Panc1 (cell line): ENCODE measurements at regions not wholly inside any gene's neighbourhood (a gene's known extent, or its start where the extent isn't known, plus 50 kb on each side); places are given as distances from the start of the nearest gene placed in this dataset.

Experiments used
- ATAC-seq: fragments of 200-7000 bp; cut with Tn5 transposase; 2 replicates; pipeline ENCODE4 v1.9.1; 2020; ENCODE audit warnings: mild to moderate bottlenecking, moderate library complexity
- BruUV-seq: library from RNA; stranded (reverse); fragments of 400-500 nt; replicated peaks from 2 replicates; lab custom pipeline; 2021; lab: Mats Ljungman, UMichigan
- CTCF ChIA-PET: fragments of 300-600 bp; sonication (Branson Sonifier 250); formaldehyde crosslinking; loops from one replicate; lab custom pipeline; 2022; ENCODE audit warnings: antibody characterized with exemption; lab: Charles Lee
- POLR2A ChIA-PET: fragments of 300-600 bp; sonication (Branson Sonifier 250); formaldehyde crosslinking; loops from one replicate; lab custom pipeline; 2022; ENCODE audit warnings: antibody characterized with exemption; lab: Charles Lee
- DNase-seq: peaks from one replicate; pipeline ENCODE4 v3.0.0-alpha.2; 2010; ENCODE audit warnings: low read depth, low spot score
- H3K27ac ChIP-seq: 2 replicates; pipeline ENCODE4 v1.5.1; 2011; ENCODE audit warnings: mild to moderate bottlenecking, low read length, inconsistent platforms
- H3K27me3 ChIP-seq: fragments of 200-500 bp; sonication (Bioruptor generic); 2 replicates; pipeline ENCODE4 v1.6.0; 2014; ENCODE audit warnings: low read length, inconsistent platforms; ENCODE audit not compliant: control insufficient read depth, insufficient read depth
- H3K36me3 ChIP-seq: fragments of 200-500 bp; sonication (Bioruptor generic); 2 replicates; pipeline ENCODE4 v1.5.1; 2014; ENCODE audit warnings: inconsistent platforms, mild to moderate bottlenecking, low read length, moderate library complexity; ENCODE audit not compliant: control insufficient read depth, insufficient read depth
- H3K4me1 ChIP-seq: 2 replicates; pipeline ENCODE4 v1.5.1; 2011; ENCODE audit warnings: inconsistent platforms, mild to moderate bottlenecking, low read length, moderate library complexity; ENCODE audit not compliant: control insufficient read depth, insufficient read depth
- H3K4me3 ChIP-seq, 2 experiments: 2 replicates each; pipeline ENCODE4 v1.5.1; 2011 to 2012; ENCODE audit warnings: low read depth in 2 of 2, low read length in 2 of 2, mild to moderate bottlenecking in 2 of 2, inconsistent platforms in 1 of 2, moderate library complexity in 1 of 2
- H3K9me3 ChIP-seq: fragments of 200-500 bp; sonication (Bioruptor generic); 2 replicates; pipeline ENCODE4 v1.5.1; 2014; ENCODE audit warnings: low read depth, mild to moderate bottlenecking, inconsistent platforms, low read length, moderate library complexity; ENCODE audit not compliant: control insufficient read depth, insufficient read depth
- CTCF ChIP-seq: fragments of 450-650 bp; IDR thresholded peaks from 2 replicates; pipeline ENCODE4 v1.5.1; 2017; ENCODE audit warnings: mild to moderate bottlenecking
- POLR2AphosphoS5 ChIP-seq: IDR thresholded peaks from 2 replicates; pipeline ENCODE4 v1.6.1; 2012; ENCODE audit warnings: mild to moderate bottlenecking, low read depth, low read length, moderate library complexity
- REST ChIP-seq, 2 experiments: IDR thresholded peaks; 2 replicates each; pipeline ENCODE4 v1.6.1; 2011 to 2012; ENCODE audit warnings: low read depth in 2 of 2, control low read depth in 1 of 2, low read length in 1 of 2, mild to moderate bottlenecking in 1 of 2, moderate library complexity in 1 of 2; ENCODE audit not compliant: insufficient read depth in 1 of 2
- SIN3A ChIP-seq: IDR thresholded peaks from 2 replicates; pipeline ENCODE4 v1.6.1; 2012; ENCODE audit warnings: low read depth, mild to moderate bottlenecking, low read length, moderate library complexity, borderline replicate concordance; ENCODE audit not compliant: insufficient read depth
- TCF7L2 ChIP-seq: IDR thresholded peaks from 2 replicates; pipeline ENCODE4 v1.6.1; 2011; ENCODE audit warnings: mild to moderate bottlenecking, low read depth, low read length, inconsistent platforms
- in situ Hi-C: cut with HindIII; loops from 2 replicates; pipeline ENCODE4 v1.10.0; 2016; ENCODE audit warnings: low sequenced_read_pairs, low pct_unique_long_range_greater_than_20kb
- intact Hi-C: fragments of 100-400 bp; cut with micrococcal nuclease; formaldehyde crosslinking; loops from one replicate; pipeline ENCODE4 v1.10.0; 2022; ENCODE audit not compliant: unreplicated experiment

- ATAC-seq (no peak), DNase-seq (no peak)
- in situ Hi-C loops (no loop called here), intact Hi-C loops (no loop called here)
- H3K9me3 ChIP-seq, result no peaks in the 10 kb centered on the region
- TF ChIP-seq REST (IDR thresholded peaks at IDR 0.05; ENCODE audit: insufficient read depth in 1 of 2, low read depth in 2 of 2, low read length in 1 of 2) (no peak), TCF7L2 (no peak), CTCF (no peak), SIN3A (no peak), POLR2AphosphoS5 (no peak)
- no peaks in the 10 kb centered on the region for H3K36me3 ChIP-seq
- no TSS peak for BruUV-seq
- H3K4me1 ChIP-seq, result no peaks in the 10 kb centered on the region
- no peaks in the 10 kb centered on the region for H3K27me3 ChIP-seq
- H3K4me3 ChIP-seq, result no peak overlapping the region
- ChIA-PET CTCF (no interaction called here), POLR2A (no interaction called here)
- no peak overlapping the region for H3K27ac ChIP-seq
Measured at GRCh38 chr12:127271776-127272175, 995.2 kb upstream of the TMEM132C start.

GRCh38 chr12:127272864-127273263 is 994.1 kb upstream of the TMEM132C start:
- H3K4me3 ChIP-seq, result no peak overlapping the region
- POLR2A ChIA-PET, result no interaction called here
- H3K27me3 ChIP-seq, result no peaks in the 10 kb centered on the region
- no peak for DNase-seq
- in situ Hi-C loops (no loop called here), intact Hi-C loops (no loop called here)
- no peaks in the 10 kb centered on the region for H3K9me3 ChIP-seq
- ATAC-seq, result no peak
- TF ChIP-seq POLR2AphosphoS5, result no peak
- TF ChIP-seq REST (IDR thresholded peaks at IDR 0.05; ENCODE audit: insufficient read depth in 1 of 2, low read depth in 2 of 2, low read length in 1 of 2), result no peak
- TF ChIP-seq SIN3A, result no peak
- no peak for TF ChIP-seq TCF7L2
- TF ChIP-seq CTCF, result no peak
- BruUV-seq, result no TSS peak
- H3K36me3 ChIP-seq, result no peaks in the 10 kb centered on the region
- no peaks in the 10 kb centered on the region for H3K4me1 ChIP-seq
- H3K27ac ChIP-seq, result no peak overlapping the region
- CTCF ChIA-PET, result interaction anchor here (0.6 kb wide), 1 partner anchor 11 kb away, joined by 4 read pairs; no protein-coding TSS in a partner anchor
